ENCODE measurements at regions not wholly inside any gene's neighbourhood (a gene's known extent, or its start where the extent isn't known, plus 50 kb on each side); places are given as distances from the start of the nearest gene placed in this dataset.

GRCh38 chr7:89232-90019 lies 102.9 kb upstream of the FAM20C start:
- H3K36me3 ChIP-seq (ENCODE audit: control insufficient read depth in 1 of 2, insufficient read depth in 2 of 2, low read length in 2 of 2): no peaks in the 10 kb centered on the region
- no peak overlapping the region for H3K27ac ChIP-seq (ENCODE audit: low read depth, low read length)
- H3K4me1 ChIP-seq (ENCODE audit: control insufficient read depth in 1 of 2, insufficient read depth in 2 of 2, low read length in 2 of 2): peaks cover 4 to 12% of the 10 kb centered on the region in 2 donors
- no peak overlapping the region for H3K4me3 ChIP-seq (ENCODE audit: low read depth in 1 of 2, low read length in 2 of 2)
- H3K27me3 ChIP-seq (ENCODE audit: control insufficient read depth in 1 of 2, insufficient read depth in 2 of 2, low read length in 2 of 2): peaks cover 0 to 3% of the 10 kb centered on the region in 2 donors
- H3K9ac ChIP-seq (ENCODE audit: low read depth in 1 of 2, low read length in 2 of 2): no peak overlapping the region
- no peaks in the 10 kb centered on the region for H3K9me3 ChIP-seq (ENCODE audit: control insufficient read depth in 1 of 2, low read length in 2 of 2)

DNA sequence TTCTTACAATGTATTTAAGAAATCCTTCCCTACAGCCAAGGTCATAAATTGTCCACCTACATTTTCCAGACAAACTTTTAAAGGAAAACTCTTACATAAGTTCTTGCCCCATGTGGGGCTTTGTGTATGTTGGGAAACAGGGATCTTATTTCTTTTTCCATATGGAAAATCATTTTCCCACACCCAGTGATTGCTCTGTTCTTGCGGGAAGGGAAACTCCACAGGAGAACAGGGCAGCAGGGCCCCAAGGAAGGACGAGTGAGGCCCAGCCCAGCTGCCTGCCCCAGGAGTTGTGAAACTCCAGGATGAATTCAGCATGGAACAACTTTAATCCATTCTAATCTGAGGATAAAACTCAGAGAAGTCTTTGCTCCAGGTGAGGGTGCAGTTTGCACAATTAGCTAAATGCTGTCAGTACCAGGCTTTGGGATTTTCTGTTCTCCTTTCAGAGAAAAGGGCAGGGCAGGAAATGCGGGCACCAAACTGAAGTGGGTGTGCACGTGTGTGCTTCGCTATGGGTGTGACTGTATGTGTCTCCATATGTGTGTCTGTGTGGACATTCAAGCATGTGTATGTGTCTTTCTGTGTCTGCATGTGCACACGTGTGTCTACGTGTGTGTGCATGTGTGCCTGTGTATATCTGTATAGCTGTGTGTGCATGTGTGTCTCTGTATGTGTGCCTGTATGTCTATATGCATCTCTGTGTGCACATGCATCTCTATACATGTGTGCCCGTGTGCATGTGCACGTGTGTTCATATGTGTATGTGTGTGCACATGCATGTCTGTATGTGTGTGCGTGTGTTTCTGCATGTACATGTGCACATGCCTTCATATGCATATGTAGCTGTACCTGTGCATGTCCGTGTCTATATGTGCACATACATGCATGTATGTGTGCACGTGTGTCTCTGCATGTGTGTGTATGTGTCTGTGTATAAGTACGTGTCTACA lies 102.0 kb upstream of the FAM20C start:
- Histone ChIP-seq H3K9me3 (ENCODE audit: control insufficient read depth in 1 of 2, low read length in 2 of 2) (no peaks in the 10 kb centered on the region), H3K27me3 (ENCODE audit: control insufficient read depth in 1 of 2, insufficient read depth in 2 of 2, low read length in 2 of 2) (peaks cover 0 to 3% of the 10 kb centered on the region in 2 donors), H3K9ac (ENCODE audit: low read depth in 1 of 2, low read length in 2 of 2) (no peak overlapping the region), H3K36me3 (ENCODE audit: control insufficient read depth in 1 of 2, insufficient read depth in 2 of 2, low read length in 2 of 2) (no peaks in the 10 kb centered on the region), H3K4me3 (ENCODE audit: low read depth in 1 of 2, low read length in 2 of 2) (no peak overlapping the region), H3K27ac (ENCODE audit: low read depth, low read length) (no peak overlapping the region), H3K4me1 (ENCODE audit: control insufficient read depth in 1 of 2, insufficient read depth in 2 of 2, low read length in 2 of 2) (peaks cover 4 to 12% of the 10 kb centered on the region in 2 donors)

DNA sequence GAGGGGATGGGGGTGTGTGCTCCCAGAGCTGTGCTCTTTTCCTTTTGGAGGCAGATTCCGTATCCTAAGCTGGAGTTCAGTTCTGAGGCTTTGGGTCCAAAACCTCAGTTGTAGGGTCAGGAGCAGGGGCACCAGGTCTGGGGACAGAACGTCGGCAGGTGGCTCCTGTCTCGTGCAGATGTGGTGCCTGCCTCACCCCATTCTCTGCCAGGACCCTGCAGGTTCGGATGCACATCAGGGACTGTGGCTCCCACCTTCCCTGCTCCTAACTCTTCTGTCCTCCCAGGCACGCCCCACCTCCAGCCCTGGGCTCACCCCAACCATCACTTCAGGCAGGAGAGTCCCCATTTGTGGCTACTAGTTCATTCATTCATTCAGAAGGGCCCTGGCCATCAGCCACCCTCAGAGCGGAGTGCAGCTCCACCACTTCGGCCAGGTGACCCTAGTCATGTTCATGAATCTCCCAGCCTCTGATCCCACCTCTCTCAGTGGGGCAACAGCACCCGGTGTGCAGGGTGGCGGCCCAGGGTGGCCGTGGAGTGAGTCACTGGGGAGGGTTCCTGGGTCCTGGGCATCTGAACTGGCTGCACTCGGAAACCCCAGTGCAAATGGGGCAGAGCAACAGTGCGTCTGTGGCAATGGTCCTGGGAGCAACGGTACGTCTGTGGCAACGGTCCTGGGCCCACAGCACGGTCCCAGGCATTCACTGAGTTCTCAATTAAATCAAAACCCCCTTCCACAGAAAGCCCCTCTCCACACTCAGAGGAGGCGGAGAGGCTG lies 100.8 kb upstream of the FAM20C start:
- no peak overlapping the region for H3K27ac ChIP-seq (ENCODE audit: low read depth, low read length)
- H3K4me3 ChIP-seq (ENCODE audit: low read depth in 1 of 2, low read length in 2 of 2): no peak overlapping the region
- no peaks in the 10 kb centered on the region for H3K36me3 ChIP-seq (ENCODE audit: control insufficient read depth in 1 of 2, insufficient read depth in 2 of 2, low read length in 2 of 2)
- H3K27me3 ChIP-seq (ENCODE audit: control insufficient read depth in 1 of 2, insufficient read depth in 2 of 2, low read length in 2 of 2): peaks cover 0 to 3% of the 10 kb centered on the region in 2 donors
- no peaks in the 10 kb centered on the region for H3K9me3 ChIP-seq (ENCODE audit: control insufficient read depth in 1 of 2, low read length in 2 of 2)
- peaks cover 4 to 12% of the 10 kb centered on the region in 2 donors for H3K4me1 ChIP-seq (ENCODE audit: control insufficient read depth in 1 of 2, insufficient read depth in 2 of 2, low read length in 2 of 2)
- no peak overlapping the region for H3K9ac ChIP-seq (ENCODE audit: low read depth in 1 of 2, low read length in 2 of 2)

- Histone ChIP-seq H3K9ac (ENCODE audit: low read depth in 1 of 2, low read length in 2 of 2) (no peak overlapping the region), H3K9me3 (ENCODE audit: control insufficient read depth in 1 of 2, low read length in 2 of 2) (no peaks in the 10 kb centered on the region), H3K27ac (ENCODE audit: low read depth, low read length) (no peak overlapping the region), H3K27me3 (ENCODE audit: control insufficient read depth in 1 of 2, insufficient read depth in 2 of 2, low read length in 2 of 2) (peaks cover 0 to 3% of the 10 kb centered on the region in 2 donors), H3K4me3 (ENCODE audit: low read depth in 1 of 2, low read length in 2 of 2) (no peak overlapping the region), H3K36me3 (ENCODE audit: control insufficient read depth in 1 of 2, insufficient read depth in 2 of 2, low read length in 2 of 2) (no peaks in the 10 kb centered on the region), H3K4me1 (ENCODE audit: control insufficient read depth in 1 of 2, insufficient read depth in 2 of 2, low read length in 2 of 2) (peaks cover 4 to 12% of the 10 kb centered on the region in 2 donors)
Observed at GRCh38 chr7:92231-92674, 100.1 kb upstream of the FAM20C start.

DNA sequence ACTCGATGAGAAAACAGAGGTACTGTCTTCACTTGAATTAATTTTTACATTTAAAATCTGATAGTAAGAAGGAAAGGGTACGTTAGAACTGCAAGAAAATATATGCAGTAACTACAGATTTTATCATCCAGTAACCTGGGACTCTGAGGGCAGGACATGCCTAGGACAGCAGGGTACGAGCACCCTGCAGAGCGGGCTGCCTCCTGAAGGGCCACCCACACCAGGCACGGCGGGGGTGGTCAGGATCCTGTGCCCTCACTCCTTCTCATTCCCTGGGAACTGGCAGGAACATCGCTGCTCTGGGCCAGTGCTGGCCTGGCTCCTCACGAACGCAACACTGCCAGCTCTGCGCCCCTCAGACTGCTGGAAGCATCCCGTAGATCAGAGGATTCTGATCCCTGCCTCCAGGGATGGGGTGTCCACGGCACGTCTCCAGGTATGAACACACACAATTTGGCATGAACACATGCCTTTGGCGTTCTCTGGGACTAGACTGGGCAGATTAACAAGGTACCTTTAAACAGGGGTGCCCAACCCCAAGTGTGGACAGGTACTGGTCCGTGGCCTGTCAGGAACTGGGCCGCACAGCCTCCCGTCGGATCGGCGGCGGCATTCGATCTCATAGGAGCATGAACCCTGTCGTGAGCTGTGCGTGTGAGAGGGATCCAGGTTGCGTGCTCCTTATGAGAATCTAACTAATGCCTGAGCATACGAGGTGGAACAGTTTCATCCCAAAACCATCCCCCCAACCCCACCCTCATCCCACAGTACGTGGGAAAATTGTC lies 99.3 kb upstream of the FAM20C start:
- Histone ChIP-seq H3K9me3 (ENCODE audit: control insufficient read depth in 1 of 2, low read length in 2 of 2) (peaks cover 0 to 2% of the 10 kb centered on the region in 2 donors), H3K9ac (ENCODE audit: low read depth in 1 of 2, low read length in 2 of 2) (no peak overlapping the region), H3K36me3 (ENCODE audit: control insufficient read depth in 1 of 2, insufficient read depth in 2 of 2, low read length in 2 of 2) (no peaks in the 10 kb centered on the region), H3K4me1 (ENCODE audit: control insufficient read depth in 1 of 2, insufficient read depth in 2 of 2, low read length in 2 of 2) (peaks cover 4 to 12% of the 10 kb centered on the region in 2 donors), H3K27ac (ENCODE audit: low read depth, low read length) (no peak overlapping the region), H3K27me3 (ENCODE audit: control insufficient read depth in 1 of 2, insufficient read depth in 2 of 2, low read length in 2 of 2) (peaks cover 0 to 3% of the 10 kb centered on the region in 2 donors), H3K4me3 (ENCODE audit: low read depth in 1 of 2, low read length in 2 of 2) (no peak overlapping the region)

DNA sequence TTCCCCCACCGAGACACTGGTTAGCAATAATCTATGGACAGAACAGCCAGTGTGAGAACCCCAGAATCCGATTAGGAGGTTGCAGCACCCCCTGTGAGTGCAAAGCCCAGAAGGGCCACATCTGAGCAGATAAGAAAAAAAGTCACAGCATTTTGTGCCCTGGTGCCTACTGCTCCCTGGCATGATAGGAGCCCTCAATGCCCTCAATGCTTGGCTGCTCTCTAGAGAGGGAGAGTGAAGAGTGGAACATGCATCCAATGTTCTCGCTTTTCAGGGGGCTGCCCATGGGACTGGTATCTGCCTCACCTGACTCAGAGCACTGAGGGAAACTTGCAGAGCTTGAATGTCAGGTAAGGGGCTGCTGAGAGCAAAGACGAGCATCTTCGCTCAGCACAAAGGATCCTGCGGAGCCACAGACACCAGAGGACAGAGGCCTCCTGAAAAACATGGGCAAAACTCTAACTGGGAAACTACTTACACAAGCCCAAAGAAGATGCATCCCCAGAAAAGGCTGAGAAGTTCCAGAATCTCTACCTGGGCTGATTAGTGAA lies 98.0 kb upstream of the FAM20C start:
- Histone ChIP-seq H3K9me3 (ENCODE audit: control insufficient read depth in 1 of 2, low read length in 2 of 2) (peaks cover 3 to 7% of the 10 kb centered on the region in 2 donors), H3K27ac (ENCODE audit: low read depth, low read length) (no peak overlapping the region), H3K36me3 (ENCODE audit: control insufficient read depth in 1 of 2, insufficient read depth in 2 of 2, low read length in 2 of 2) (no peaks in the 10 kb centered on the region), H3K9ac (ENCODE audit: low read depth in 1 of 2, low read length in 2 of 2) (no peak overlapping the region), H3K27me3 (ENCODE audit: control insufficient read depth in 1 of 2, insufficient read depth in 2 of 2, low read length in 2 of 2) (peaks cover 0 to 3% of the 10 kb centered on the region in 2 donors), H3K4me3 (ENCODE audit: low read depth in 1 of 2, low read length in 2 of 2) (no peak overlapping the region), H3K4me1 (ENCODE audit: control insufficient read depth in 1 of 2, insufficient read depth in 2 of 2, low read length in 2 of 2) (peaks cover 0 to 12% of the 10 kb centered on the region in 2 donors)

GRCh38 chr7:95180-95862 lies 97.0 kb upstream of the FAM20C start:
- H3K9ac ChIP-seq (ENCODE audit: low read depth in 1 of 2, low read length in 2 of 2): no peak overlapping the region
- H3K36me3 ChIP-seq (ENCODE audit: control insufficient read depth in 1 of 2, insufficient read depth in 2 of 2, low read length in 2 of 2): no peaks in the 10 kb centered on the region
- H3K4me1 ChIP-seq (ENCODE audit: control insufficient read depth in 1 of 2, insufficient read depth in 2 of 2, low read length in 2 of 2): peaks cover 0 to 7% of the 10 kb centered on the region in 2 donors
- peaks cover 0 to 3% of the 10 kb centered on the region in 2 donors for H3K27me3 ChIP-seq (ENCODE audit: control insufficient read depth in 1 of 2, insufficient read depth in 2 of 2, low read length in 2 of 2)
- no peak overlapping the region for H3K4me3 ChIP-seq (ENCODE audit: low read depth in 1 of 2, low read length in 2 of 2)
- H3K9me3 ChIP-seq (ENCODE audit: control insufficient read depth in 1 of 2, low read length in 2 of 2): peaks cover 3 to 7% of the 10 kb centered on the region in 2 donors
- no peak overlapping the region for H3K27ac ChIP-seq (ENCODE audit: low read depth, low read length)

DNA sequence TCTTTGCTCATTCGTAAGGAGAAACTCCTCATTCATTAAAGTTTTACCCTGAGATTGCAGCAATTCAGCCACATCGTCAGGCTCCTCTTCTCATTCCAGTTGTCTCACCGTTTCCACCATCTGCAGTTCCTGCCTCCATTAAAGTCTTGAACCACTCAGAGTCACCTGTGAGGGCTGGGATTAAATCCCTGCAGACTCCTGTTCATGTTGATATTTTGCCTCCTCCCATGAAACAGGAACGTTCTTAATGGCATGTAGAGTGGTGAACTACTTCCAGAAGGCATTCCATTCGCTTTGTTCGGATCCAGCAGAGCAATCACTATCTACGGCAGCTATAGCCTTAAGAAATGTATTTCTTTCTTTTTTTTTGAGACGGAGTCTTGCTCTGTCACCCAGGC lies 96.5 kb upstream of the FAM20C start:
- H3K36me3 ChIP-seq (ENCODE audit: control insufficient read depth in 1 of 2, insufficient read depth in 2 of 2, low read length in 2 of 2): no peaks in the 10 kb centered on the region

More for the DNA sequence above, 96.5 kb upstream of the FAM20C start:
- peaks cover 0 to 3% of the 10 kb centered on the region in 2 donors for H3K27me3 ChIP-seq (ENCODE audit: control insufficient read depth in 1 of 2, insufficient read depth in 2 of 2, low read length in 2 of 2)
- H3K9ac ChIP-seq (ENCODE audit: low read depth in 1 of 2, low read length in 2 of 2): no peak overlapping the region
- H3K4me3 ChIP-seq (ENCODE audit: low read depth in 1 of 2, low read length in 2 of 2): no peak overlapping the region
- H3K9me3 ChIP-seq (ENCODE audit: control insufficient read depth in 1 of 2, low read length in 2 of 2): peaks cover 3 to 7% of the 10 kb centered on the region in 2 donors
- H3K27ac ChIP-seq (ENCODE audit: low read depth, low read length): no peak overlapping the region
- H3K4me1 ChIP-seq (ENCODE audit: control insufficient read depth in 1 of 2, insufficient read depth in 2 of 2, low read length in 2 of 2): peaks cover 0 to 2% of the 10 kb centered on the region in 2 donors
